WERI-Rb-1 (cell line): ENCODE measurements at regions not wholly inside any gene's neighbourhood (a gene's known extent, or its start where the extent isn't known, plus 50 kb on each side); places are given as distances from the start of the nearest gene placed in this dataset.

Source experiments
- DNase-seq: peaks from one replicate; pipeline ENCODE4 v3.0.0-alpha.2; 2020
- H3K27ac ChIP-seq: fragments of 250-450 bp; sonication (Bioruptor Pico); 2 replicates; pipeline ENCODE4 v1.5.1; 2020; ENCODE audit warnings: mild to moderate bottlenecking, moderate library complexity
- H3K27me3 ChIP-seq: fragments of 250-450 bp; sonication (Bioruptor Pico); 2 replicates; pipeline ENCODE4 v1.5.1; 2021; ENCODE audit warnings: mild to moderate bottlenecking, low read depth, moderate library complexity; ENCODE audit not compliant: insufficient read depth, severe bottlenecking
- H3K36me3 ChIP-seq: fragments of 250-450 bp; sonication (Bioruptor Pico); 2 replicates; pipeline ENCODE4 v1.5.1; 2020; ENCODE audit warnings: mild to moderate bottlenecking, moderate library complexity
- H3K4me3 ChIP-seq: 2 replicates; pipeline ENCODE4 v1.5.1; 2011; ENCODE audit warnings: low read depth, mild to moderate bottlenecking, control low read depth, low read length
- H3K9me3 ChIP-seq: fragments of 250-450 bp; sonication (Bioruptor Pico); 2 replicates; pipeline ENCODE4 v1.5.1; 2021; ENCODE audit warnings: mild to moderate bottlenecking, moderate library complexity; ENCODE audit not compliant: severe bottlenecking
- CTCF ChIP-seq: IDR thresholded peaks from 2 replicates; pipeline ENCODE4 v1.5.1; 2011; ENCODE audit warnings: low read depth, mild to moderate bottlenecking, control low read depth, inconsistent platforms, low read length

- TF ChIP-seq CTCF, result no peak
- Histone ChIP-seq H3K36me3 (no peaks in the 10 kb centered on the region), H3K27me3 (no peaks in the 10 kb centered on the region)
These were observed 981.5 kb downstream of the SORCS1 start for GRCh38 chr10:106183041-106183440.

GRCh38 chr10:106182542-106182941, 982.0 kb downstream of the SORCS1 start:
- Histone ChIP-seq H3K36me3 (no peaks in the 10 kb centered on the region), H3K4me3 (no peak overlapping the region), H3K27me3 (no peaks in the 10 kb centered on the region), H3K27ac (no peak overlapping the region), H3K9me3 (no peaks in the 10 kb centered on the region)
- no peak for DNase-seq
- no peak for TF ChIP-seq CTCF

More at GRCh38 chr10:106183041-106183440, 981.5 kb downstream of the SORCS1 start:
- DNase-seq, result no peak
- no peak overlapping the region for H3K4me3 ChIP-seq
- no peaks in the 10 kb centered on the region for H3K9me3 ChIP-seq
- no peak overlapping the region for H3K27ac ChIP-seq

- Histone ChIP-seq H3K4me3 (no peak overlapping the region), H3K27ac (no peak overlapping the region), H3K9me3 (no peaks in the 10 kb centered on the region), H3K36me3 (no peaks in the 10 kb centered on the region), H3K27me3 (no peaks in the 10 kb centered on the region)
- TF ChIP-seq CTCF, result no peak
- DNase-seq, result no peak
These were observed 983.0 kb downstream of the SORCS1 start for GRCh38 chr10:106181501-106181900.

GRCh38 chr10:106179430-106179829, 985.1 kb downstream of the SORCS1 start:
- TF ChIP-seq CTCF, result no peak
- no peak overlapping the region for H3K4me3 ChIP-seq
- no peaks in the 10 kb centered on the region for H3K9me3 ChIP-seq
- no peaks in the 10 kb centered on the region for H3K27me3 ChIP-seq
- H3K36me3 ChIP-seq, result no peaks in the 10 kb centered on the region
- no peak for DNase-seq
- no peak overlapping the region for H3K27ac ChIP-seq

GRCh38 chr10:106175760-106176377, 988.6 kb downstream of the SORCS1 start:
- no peak overlapping the region for H3K27ac ChIP-seq

More at GRCh38 chr10:106175760-106176377, 988.6 kb downstream of the SORCS1 start:
- H3K4me3 ChIP-seq, result no peak overlapping the region
- no peaks in the 10 kb centered on the region for H3K27me3 ChIP-seq
- TF ChIP-seq CTCF, result no peak
- no peaks in the 10 kb centered on the region for H3K36me3 ChIP-seq
- DNase-seq, result no peak
- no peaks in the 10 kb centered on the region for H3K9me3 ChIP-seq
